Activated CD4-positive, alpha-beta memory T cell treated with anti-CD3 and anti-CD28 coated beads for 36 hours (primary cell): ENCODE measurements at regions not wholly inside any gene's neighbourhood (a gene's known extent, or its start where the extent isn't known, plus 50 kb on each side); places are given as distances from the start of the nearest gene placed in this dataset.

Source experiments
- CTCF ChIA-PET: fragments of 350-600 bp; sonication (Branson Sonifier 250); formaldehyde crosslinking; loops from one replicate; lab custom pipeline; 2021; ENCODE audit warnings: antibody characterized with exemption, inconsistent platforms; lab: Charles Lee
- POLR2A ChIA-PET: fragments of 350-600 bp; sonication (Branson Sonifier 250); formaldehyde crosslinking; loops from one replicate; lab custom pipeline; 2021; ENCODE audit warnings: antibody characterized with exemption; lab: Charles Lee
- DNase-seq: peaks from one replicate; pipeline ENCODE4 v3.0.0-alpha.2; 2020
- H3K27ac Mint-ChIP-seq: one replicate; pipeline ENCODE4 v1.8.0; 2021; ENCODE audit warnings: mixed read lengths
- H3K27me3 Mint-ChIP-seq: one replicate; pipeline ENCODE4 v1.8.0; 2021; ENCODE audit warnings: mixed read lengths
- H3K36me3 Mint-ChIP-seq: one replicate; pipeline ENCODE4 v1.8.0; 2021; ENCODE audit warnings: mixed read lengths
- H3K4me1 Mint-ChIP-seq: one replicate; pipeline ENCODE4 v1.8.0; 2021; ENCODE audit warnings: low read depth, mixed read lengths
- H3K4me3 Mint-ChIP-seq: one replicate; pipeline ENCODE4 v1.8.0; 2021; ENCODE audit warnings: mild to moderate bottlenecking, mixed read lengths
- H3K9me3 Mint-ChIP-seq: one replicate; pipeline ENCODE4 v1.8.0; 2021; ENCODE audit warnings: mixed read lengths
- intact Hi-C: fragments of 100-400 bp; cut with micrococcal nuclease; formaldehyde crosslinking; loops from one replicate; pipeline ENCODE4 v1.15.1; 2023

DNA sequence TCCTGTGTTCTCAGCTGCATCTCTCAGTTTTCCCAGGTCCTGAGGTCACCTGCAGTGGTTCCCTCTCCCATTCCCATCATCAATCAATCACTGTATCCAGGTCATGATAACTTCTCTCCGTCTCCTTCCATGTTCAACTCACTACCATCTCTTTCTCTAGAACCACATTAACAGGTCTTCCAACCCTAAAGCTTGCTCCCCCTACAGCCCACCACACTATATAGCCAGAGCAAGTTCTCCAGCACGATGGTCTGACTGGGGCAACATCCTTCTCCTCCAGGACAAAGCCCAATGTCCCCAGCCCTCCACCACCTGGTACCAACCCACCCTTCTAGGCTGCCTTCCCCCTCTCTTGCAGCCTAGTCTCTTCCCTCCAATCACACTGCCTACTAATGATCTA lies 241.6 kb downstream of the CDK5RAP2 start:
- ChIA-PET CTCF (no interaction called here), POLR2A (no interaction called here)
- Mint-ChIP-seq H3K36me3 (no peaks in the 10 kb centered on the region), H3K4me3 (no peak overlapping the region), H3K4me1 (peaks cover 10% of the 10 kb centered on the region), H3K27ac (no peak overlapping the region), H3K27me3 (peaks cover 15% of the 10 kb centered on the region), H3K9me3 (no peaks in the 10 kb centered on the region)
- DNase-seq = no peak
- intact Hi-C loops = no loop called here

DNA sequence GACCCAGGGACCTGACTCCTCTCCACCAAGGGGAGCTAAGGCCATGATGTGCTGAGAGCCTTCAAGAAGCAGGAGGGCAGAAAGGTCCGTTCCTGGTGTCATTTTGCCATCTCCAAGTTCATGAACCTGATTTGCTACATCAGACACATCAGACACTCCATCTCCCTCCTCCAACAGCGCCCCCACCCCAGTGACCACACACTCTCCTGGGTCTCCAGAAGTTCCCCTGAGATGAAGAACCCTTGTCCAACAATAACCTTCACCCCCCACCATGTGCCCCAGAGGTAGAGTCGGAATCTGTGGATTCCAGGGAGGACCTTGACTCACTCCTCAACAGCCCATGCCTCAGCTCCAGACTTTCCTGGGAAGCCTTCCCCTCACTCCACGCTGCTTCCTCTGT lies 242.8 kb downstream of the CDK5RAP2 start:
- ChIA-PET POLR2A (no interaction called here), CTCF (no interaction called here)
- no peak overlapping the region for H3K4me3 Mint-ChIP-seq
- DNase-seq = no peak
- intact Hi-C loops = no loop called here
- H3K4me1 Mint-ChIP-seq = peaks cover 10% of the 10 kb centered on the region
- no peaks in the 10 kb centered on the region for H3K36me3 Mint-ChIP-seq
- H3K27ac Mint-ChIP-seq = no peak overlapping the region
- peaks cover 15% of the 10 kb centered on the region for H3K27me3 Mint-ChIP-seq
- H3K9me3 Mint-ChIP-seq = no peaks in the 10 kb centered on the region

DNA sequence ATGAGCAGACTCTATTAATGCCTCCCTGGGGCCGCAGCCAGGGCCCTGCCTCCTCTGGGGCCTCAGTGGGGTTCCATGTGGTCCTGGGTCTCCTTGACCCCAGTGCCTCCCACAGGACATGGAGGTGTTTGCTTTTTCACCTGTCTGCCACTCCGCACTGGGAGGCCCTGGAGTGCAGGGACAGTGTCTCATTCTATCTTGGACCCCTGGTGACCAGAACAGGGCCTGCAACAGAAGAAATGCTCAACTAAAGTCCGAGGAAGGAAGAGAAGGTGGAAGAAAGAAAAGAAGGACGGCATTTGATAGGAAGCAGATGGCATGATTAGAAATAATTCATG lies 243.2 kb downstream of the CDK5RAP2 start:
- no peaks in the 10 kb centered on the region for H3K36me3 Mint-ChIP-seq
- POLR2A ChIA-PET = no interaction called here
- H3K9me3 Mint-ChIP-seq = no peaks in the 10 kb centered on the region
- peaks cover 16% of the 10 kb centered on the region for H3K27me3 Mint-ChIP-seq
- no peak overlapping the region for H3K4me3 Mint-ChIP-seq
- H3K4me1 Mint-ChIP-seq = peaks cover 10% of the 10 kb centered on the region
- no peak for DNase-seq
- intact Hi-C loops = no loop called here
- CTCF ChIA-PET = no interaction called here
- H3K27ac Mint-ChIP-seq = no peak overlapping the region

DNA sequence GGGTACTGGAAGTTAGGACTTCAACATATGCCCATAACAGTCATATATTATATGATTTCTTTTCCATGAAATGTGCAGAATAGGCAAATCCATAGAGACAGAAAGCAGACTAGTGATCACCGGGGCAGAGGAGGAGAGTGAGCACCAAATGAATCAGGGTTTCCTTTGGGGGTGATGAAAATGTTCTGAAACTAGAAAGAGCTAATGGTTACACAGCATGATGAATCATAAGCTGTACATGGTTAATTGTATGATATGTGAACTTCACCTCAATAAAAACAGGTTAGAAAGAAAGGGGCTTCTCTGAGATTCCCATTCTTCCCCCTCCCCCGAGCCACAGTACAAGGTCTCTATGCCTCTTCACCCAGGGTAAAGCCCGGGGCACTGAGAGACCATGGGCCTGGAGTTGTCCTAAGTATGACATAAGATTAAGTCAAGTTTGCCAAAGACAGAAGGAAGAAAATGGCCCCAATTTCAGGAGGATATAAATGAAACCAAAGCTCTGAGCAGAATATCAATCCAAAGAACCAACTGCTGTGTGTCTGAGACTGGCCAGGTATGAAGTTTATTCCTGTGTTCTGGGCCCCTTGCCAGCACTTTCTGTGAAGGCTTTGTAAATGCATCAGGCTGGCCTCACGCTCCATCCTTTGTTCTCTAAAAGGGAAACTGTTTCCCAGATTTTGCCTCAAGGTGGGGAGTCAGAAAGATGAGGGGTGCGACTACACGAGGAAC lies 243.8 kb downstream of the CDK5RAP2 start:
- intact Hi-C loops = no loop called here
- no peak overlapping the region for H3K27ac Mint-ChIP-seq
- no peak overlapping the region for H3K4me3 Mint-ChIP-seq
- ChIA-PET CTCF (no interaction called here), POLR2A (no interaction called here)
- H3K4me1 Mint-ChIP-seq = peaks cover 10% of the 10 kb centered on the region
- H3K9me3 Mint-ChIP-seq = no peaks in the 10 kb centered on the region
- H3K36me3 Mint-ChIP-seq = no peaks in the 10 kb centered on the region
- DNase-seq = peak; percentile 33
- H3K27me3 Mint-ChIP-seq = peaks cover 17% of the 10 kb centered on the region

DNA sequence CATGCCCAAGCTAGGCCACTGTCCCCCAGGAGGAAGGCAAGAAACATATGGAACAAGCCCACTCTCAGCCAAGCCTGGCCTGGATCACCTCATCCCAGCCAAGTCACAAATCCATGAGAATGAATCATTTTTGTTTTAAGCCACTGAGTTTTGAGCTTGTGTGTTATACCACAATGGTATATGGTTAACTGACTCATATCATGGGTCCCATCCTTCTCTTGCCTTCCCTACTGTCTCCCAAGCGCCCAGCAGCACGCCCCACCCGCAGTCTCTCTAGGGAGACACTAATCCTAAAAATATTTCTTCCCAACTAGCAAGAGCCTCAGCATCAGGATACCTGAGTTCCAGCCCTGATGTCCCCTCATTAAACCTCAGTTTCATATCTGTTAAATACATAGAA lies 248.1 kb downstream of the CDK5RAP2 start:
- intact Hi-C loops = no loop called here
- no peak overlapping the region for H3K27ac Mint-ChIP-seq
- POLR2A ChIA-PET = no interaction called here
- H3K9me3 Mint-ChIP-seq = no peaks in the 10 kb centered on the region
- no peak for DNase-seq
- H3K36me3 Mint-ChIP-seq = no peaks in the 10 kb centered on the region
- CTCF ChIA-PET = interaction anchor here (1.1 kb wide), 1 partner anchor 145 kb away, joined by 3 read pairs; no protein-coding TSS in a partner anchor
- peaks cover 11% of the 10 kb centered on the region for H3K27me3 Mint-ChIP-seq
- peaks cover 10% of the 10 kb centered on the region for H3K4me1 Mint-ChIP-seq
- no peak overlapping the region for H3K4me3 Mint-ChIP-seq

DNA sequence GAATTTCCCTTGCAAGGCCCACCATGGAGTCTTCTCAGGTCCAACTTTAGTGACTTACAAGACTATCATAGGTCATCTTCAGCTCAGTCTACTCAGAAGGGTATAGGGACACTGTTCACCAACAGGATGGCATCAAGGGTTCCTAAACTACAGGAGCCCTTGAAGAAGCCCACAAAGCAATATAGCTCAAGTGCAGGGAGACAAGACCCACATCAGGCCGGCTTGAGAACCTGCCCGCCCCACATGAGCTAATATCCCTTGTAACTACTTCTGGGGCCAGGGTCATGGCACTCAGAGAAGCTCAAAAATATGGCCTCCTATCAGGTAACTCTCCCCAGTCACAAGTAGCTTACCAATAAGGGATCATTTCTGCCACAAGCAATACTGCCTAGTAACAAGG lies 249.9 kb downstream of the CDK5RAP2 start:
- ChIA-PET POLR2A (no interaction called here), CTCF (no interaction called here)
- intact Hi-C loops = no loop called here

DNA sequence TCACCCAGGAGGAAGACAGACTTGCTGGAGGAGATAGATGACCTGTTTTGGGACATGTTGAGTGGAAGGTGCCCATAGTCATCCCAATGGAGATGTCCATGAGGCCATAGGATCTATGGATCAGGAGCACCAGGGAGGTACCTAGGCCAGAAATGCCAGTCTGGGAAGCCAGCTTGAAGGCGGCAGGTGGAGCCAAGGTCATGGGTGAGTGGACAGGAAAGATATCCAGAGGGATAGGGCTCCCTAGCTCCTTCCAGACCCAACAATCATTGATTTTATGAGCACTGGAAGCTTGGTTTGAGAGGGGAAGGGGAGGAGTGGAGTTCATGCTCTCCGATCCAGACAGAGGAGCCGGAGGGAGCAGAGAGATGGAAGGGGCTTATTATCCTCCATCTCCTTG lies 252.6 kb downstream of the CDK5RAP2 start:
- Mint-ChIP-seq H3K36me3 (no peaks in the 10 kb centered on the region), H3K4me1 (no peaks in the 10 kb centered on the region), H3K27ac (no peak overlapping the region), H3K4me3 (no peak overlapping the region), H3K9me3 (no peaks in the 10 kb centered on the region), H3K27me3 (peaks cover 5% of the 10 kb centered on the region)
- ChIA-PET CTCF (no interaction called here), POLR2A (no interaction called here)
- DNase-seq = no peak
- intact Hi-C loops = no loop called here

More for the DNA sequence above, 249.9 kb downstream of the CDK5RAP2 start:
- no peaks in the 10 kb centered on the region for H3K36me3 Mint-ChIP-seq
- H3K4me3 Mint-ChIP-seq = no peak overlapping the region
- no peaks in the 10 kb centered on the region for H3K9me3 Mint-ChIP-seq
- H3K27me3 Mint-ChIP-seq = peaks cover 8% of the 10 kb centered on the region
- no peaks in the 10 kb centered on the region for H3K4me1 Mint-ChIP-seq
- DNase-seq = no peak
- no peak overlapping the region for H3K27ac Mint-ChIP-seq

DNA sequence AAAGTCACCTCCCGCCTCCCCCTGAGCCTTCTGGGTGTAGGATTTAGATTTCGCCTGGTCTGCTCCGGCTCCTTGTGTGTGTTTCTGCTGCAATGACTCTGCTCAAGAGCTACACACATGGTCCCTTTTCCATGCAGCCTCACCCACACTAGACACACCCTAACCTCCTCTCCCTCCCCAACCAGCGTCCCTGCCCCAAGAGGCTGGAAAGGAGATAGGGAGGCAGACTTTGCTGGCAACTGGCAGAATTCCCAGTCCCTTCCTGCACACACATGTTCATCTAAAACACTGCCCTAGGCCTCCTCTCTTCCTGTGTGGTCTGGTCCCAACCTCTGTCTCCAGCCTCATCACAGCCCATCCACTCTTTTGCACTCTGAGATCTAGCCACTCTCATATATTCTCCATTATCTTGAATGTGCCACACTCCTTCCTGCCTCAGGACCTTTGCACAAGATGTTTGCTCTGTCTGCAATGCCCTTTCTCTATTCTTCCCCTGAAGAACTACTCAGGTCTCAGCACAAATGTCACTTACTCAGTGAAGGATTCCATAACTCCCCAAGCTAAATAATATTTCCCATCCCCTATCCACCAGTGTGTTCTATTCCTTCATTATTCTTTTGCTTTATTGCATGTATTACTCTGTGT lies 253.8 kb downstream of the CDK5RAP2 start:
- no peak overlapping the region for H3K4me3 Mint-ChIP-seq
- H3K4me1 Mint-ChIP-seq = no peaks in the 10 kb centered on the region
- ChIA-PET POLR2A (no interaction called here), CTCF (no interaction called here)
- no peaks in the 10 kb centered on the region for H3K36me3 Mint-ChIP-seq
- no peak for DNase-seq
- H3K9me3 Mint-ChIP-seq = no peaks in the 10 kb centered on the region
- intact Hi-C loops = no loop called here
- H3K27me3 Mint-ChIP-seq = peaks cover 3% of the 10 kb centered on the region
- H3K27ac Mint-ChIP-seq = no peak overlapping the region

DNA sequence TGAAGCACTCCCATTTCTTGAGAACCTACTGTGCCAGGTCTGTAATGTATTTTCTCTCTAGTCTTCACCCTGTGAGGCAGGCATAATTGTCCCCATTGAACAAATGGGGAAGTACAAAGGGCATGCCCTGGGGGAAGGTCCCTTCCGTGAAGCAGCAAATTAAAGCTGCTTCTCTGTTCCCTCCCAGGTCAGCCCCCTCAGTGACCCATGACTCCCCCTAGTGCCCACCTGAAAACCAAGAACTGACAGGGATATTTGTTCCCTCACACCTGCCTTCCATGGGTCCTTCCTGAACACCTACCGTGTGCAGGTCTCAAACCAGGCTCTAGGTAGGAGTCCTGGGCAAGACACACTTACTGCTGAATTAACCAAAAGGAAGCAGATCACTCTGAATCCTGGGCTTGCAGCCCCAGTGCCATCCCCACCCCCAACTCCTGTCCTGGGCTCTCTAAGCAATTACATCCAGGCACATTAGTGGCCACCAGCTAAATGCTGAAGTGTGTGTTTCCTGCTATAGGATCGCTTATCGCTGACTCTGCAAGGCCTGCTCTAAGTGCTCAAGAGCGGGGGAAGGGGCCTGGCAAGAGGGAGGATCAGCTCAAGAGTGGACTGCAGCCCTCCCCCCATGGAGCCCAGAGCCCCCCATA lies 254.8 kb downstream of the CDK5RAP2 start:
- POLR2A ChIA-PET = no interaction called here
- intact Hi-C loops = no loop called here
- H3K36me3 Mint-ChIP-seq = no peaks in the 10 kb centered on the region
- CTCF ChIA-PET = interaction anchor here (0.6 kb wide), 1 partner anchor 11 kb away, joined by 3 read pairs; no protein-coding TSS in a partner anchor
- H3K4me3 Mint-ChIP-seq = no peak overlapping the region
- DNase-seq = no peak
- H3K9me3 Mint-ChIP-seq = no peaks in the 10 kb centered on the region
- no peaks in the 10 kb centered on the region for H3K4me1 Mint-ChIP-seq
- no peak overlapping the region for H3K27ac Mint-ChIP-seq
- peaks cover 3% of the 10 kb centered on the region for H3K27me3 Mint-ChIP-seq

DNA sequence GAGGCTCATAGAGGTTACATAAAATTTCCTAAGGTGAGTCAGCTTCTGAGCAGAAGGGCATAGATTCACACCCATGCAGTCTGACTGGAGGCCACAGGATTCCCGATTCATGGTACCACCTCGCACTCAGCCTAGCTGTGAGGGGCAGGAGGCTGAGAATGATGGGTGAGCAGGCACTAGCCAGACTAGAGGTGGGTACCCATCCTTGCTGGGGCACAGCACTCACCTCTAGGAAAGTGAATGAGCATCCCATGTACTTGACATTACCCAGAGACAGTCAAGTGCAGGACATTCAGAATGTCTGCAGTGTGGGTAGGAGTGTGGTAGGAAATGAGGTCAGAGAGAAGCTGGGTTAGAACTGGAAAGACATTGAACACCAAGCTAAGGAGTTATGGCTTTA lies 255.5 kb downstream of the CDK5RAP2 start:
- no peaks in the 10 kb centered on the region for H3K9me3 Mint-ChIP-seq
- DNase-seq = no peak
- H3K36me3 Mint-ChIP-seq = no peaks in the 10 kb centered on the region
- no peak overlapping the region for H3K27ac Mint-ChIP-seq
- intact Hi-C loops = no loop called here
- H3K4me3 Mint-ChIP-seq = no peak overlapping the region
- H3K27me3 Mint-ChIP-seq = peaks cover 3% of the 10 kb centered on the region
- ChIA-PET CTCF (interaction anchor here (0.6 kb wide), 1 partner anchor 11 kb away, joined by 3 read pairs; no protein-coding TSS in a partner anchor), POLR2A (no interaction called here)
- no peaks in the 10 kb centered on the region for H3K4me1 Mint-ChIP-seq

DNA sequence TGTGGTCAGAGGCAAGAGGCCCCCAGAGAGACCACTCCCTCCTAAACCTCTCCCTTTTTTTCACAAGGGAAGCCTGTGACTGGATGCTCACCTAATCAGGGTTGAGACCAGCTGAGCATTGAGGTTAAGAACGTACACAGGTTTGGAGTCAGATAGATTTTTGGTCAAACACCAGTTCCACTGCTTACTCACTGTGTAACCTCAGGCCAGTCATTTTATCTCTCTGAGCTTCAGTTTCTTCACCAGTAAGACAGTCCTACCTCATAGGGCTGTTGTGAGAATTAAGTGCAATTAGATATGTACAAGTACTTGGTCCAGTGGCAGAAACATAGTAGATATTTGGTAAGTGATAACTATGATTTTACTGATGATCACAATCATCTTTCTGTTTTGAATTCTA lies 256.8 kb downstream of the CDK5RAP2 start:
- ChIA-PET POLR2A (no interaction called here), CTCF (no interaction called here)
- no peaks in the 10 kb centered on the region for H3K36me3 Mint-ChIP-seq

DNA sequence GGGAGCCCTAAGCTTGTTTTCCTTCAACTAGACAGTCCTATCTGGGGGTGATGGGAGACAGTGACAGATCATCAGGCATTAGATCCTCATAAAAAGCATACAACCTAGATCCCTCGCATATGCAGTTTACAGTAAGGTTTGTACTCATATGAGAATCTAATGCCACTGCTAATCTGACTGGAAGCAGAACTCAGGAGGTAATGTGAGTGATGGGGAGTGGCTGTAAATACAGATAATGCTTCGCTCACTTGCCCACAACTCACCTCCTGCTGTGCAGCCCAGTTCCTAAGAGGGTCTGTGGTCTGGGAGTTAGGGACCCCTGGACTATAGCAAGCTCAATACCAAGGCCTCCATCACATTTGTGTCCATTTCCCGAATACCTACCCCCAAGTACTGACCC lies 260.5 kb downstream of the CDK5RAP2 start:
- CTCF ChIA-PET = no interaction called here
- peaks cover 3% of the 10 kb centered on the region for H3K9me3 Mint-ChIP-seq
- no peaks in the 10 kb centered on the region for H3K4me1 Mint-ChIP-seq
- no peak overlapping the region for H3K4me3 Mint-ChIP-seq
- H3K27me3 Mint-ChIP-seq = peaks cover 1% of the 10 kb centered on the region
- no peaks in the 10 kb centered on the region for H3K36me3 Mint-ChIP-seq
- intact Hi-C loops = no loop called here
- H3K27ac Mint-ChIP-seq = no peak overlapping the region
- POLR2A ChIA-PET = no interaction called here
- DNase-seq = no peak

More for the DNA sequence above, 256.8 kb downstream of the CDK5RAP2 start:
- H3K27me3 Mint-ChIP-seq = peaks cover 3% of the 10 kb centered on the region
- no peak overlapping the region for H3K4me3 Mint-ChIP-seq
- DNase-seq = no peak
- H3K9me3 Mint-ChIP-seq = no peaks in the 10 kb centered on the region
- no peak overlapping the region for H3K27ac Mint-ChIP-seq
- intact Hi-C loops = no loop called here
- H3K4me1 Mint-ChIP-seq = no peaks in the 10 kb centered on the region
